Heart right ventricle (tissue), 16 donors: ENCODE measurements at regions not wholly inside any gene's neighbourhood (a gene's known extent, or its start where the extent isn't known, plus 50 kb on each side); places are given as distances from the start of the nearest gene placed in this dataset.

Source experiments
- ATAC-seq, 8 donors: fragments of 200-7000 bp; cut with Tn5 transposase; one replicate each; pipeline ENCODE4 v1.9.1; 2020; ENCODE audit warnings: mild to moderate bottlenecking in 8 of 8, moderate library complexity in 8 of 8, moderate number of reproducible peaks in 1 of 8
- DNase-seq, 2 donors: peaks; one replicate each; pipeline ENCODE4 v3.0.0-alpha.2; 2020
- H3K27ac ChIP-seq, 10 donors: fragments of 200-600 bp; sonication (generic) in 2 of 10; one replicate each; pipeline versions ENCODE4 v1.5.0 to v1.8.0; 2020 to 2022; ENCODE audit warnings: mild to moderate bottlenecking in 3 of 10
- H3K27me3 ChIP-seq, 7 donors: fragments of 200-600 bp; one replicate each; pipeline ENCODE4 v1.8.0; 2021 to 2022; ENCODE audit warnings: mild to moderate bottlenecking in 2 of 7
- H3K36me3 ChIP-seq, 9 donors: fragments of 200-600 bp; sonication (generic) in 1 of 9; one replicate each; pipeline versions ENCODE4 v1.5.0 to v1.8.0; 2020 to 2022; ENCODE audit warnings: mild to moderate bottlenecking in 2 of 9
- H3K4me1 ChIP-seq, 9 donors: fragments of 200-600 bp; sonication (generic) in 1 of 9; one replicate each; pipeline versions ENCODE4 v1.5.0 to v1.8.0; 2020 to 2022; ENCODE audit warnings: mild to moderate bottlenecking in 4 of 9
- H3K4me3 ChIP-seq, 10 donors: fragments of 200-600 bp; sonication (generic) in 2 of 10; one replicate each; pipeline versions ENCODE4 v1.5.0 to v1.8.0; 2020 to 2022; ENCODE audit warnings: mild to moderate bottlenecking in 7 of 10, moderate library complexity in 2 of 10
- H3K9me3 ChIP-seq, 11 donors: fragments of 200-600 bp in 10 of 11; sonication (generic) in 2 of 11; one replicate each; pipeline versions ENCODE4 v1.5.0 to v1.8.0; 2013 to 2022; ENCODE audit warnings: mild to moderate bottlenecking in 2 of 11, control low read depth in 1 of 11, moderate library complexity in 1 of 11
- CTCF ChIP-seq, 9 donors: fragments of 200-600 bp; sonication (generic) in 2 of 9; IDR thresholded peaks; one replicate each; pipeline versions ENCODE4 v1.5.0 to v1.8.0; 2021 to 2022; ENCODE audit warnings: antibody characterized with exemption in 9 of 9, mild to moderate bottlenecking in 5 of 9, moderate library complexity in 1 of 9
- WGBS, 2 donors: extraction: QIAGEN DNeasy Blood & Tissue Kit; methylation state at CpG; one replicate each; pipeline ENCODE4 v1.1.7; 2013; ENCODE audit warnings: inconsistent platforms in 1 of 2; 5-methylcytosine and 5-hydroxymethylcytosine counted together
- intact Hi-C, 10 donors: fragments of 100-400 bp; cut with DNase I; formaldehyde crosslinking; loops; one replicate each; pipeline versions ENCODE4 v1.11.1 to v1.14.2; 2022
- donor health status: Arrhythmogenic right ventricular cardiomyopathy.
- donor health status: ischemic (EF 13 %, LVEDD 7.1; RV severe dilation, severe dysfunction).
- donor health status: healthy with polysubstance abuse.
- donor health status: DM: no; HTN: yes; CAD: no.
- donor health status: DM: no; HTN: no; CAD: no.
- donor health status: ischemic (EF 25% LVEDD 6.9; RV normal size, moderate dysfunction).
- donor health status: ischemic (EF 25% LVEDD 5.7; RV mildly dilated, moderate dysfunction).
- donor health status: healthy.
- donor health status: DM: yes; HTN: yes; CAD: no.
- donor health status: Ischemic cardiomyopathy.
- donor health status: ischemic (EF 35%, LVEDD 5.7; RV mildly dilated, moderate dysfunction).
- donor health status: nonischemic (EF 11% LVEDD 7.7; RV severe dilation, severe dysfunction).
- donor health status: DM: yes; HTN: yes; CAD: no.
- donor health status: PGD.
- donor health status: ischemic (EF 29% LVEDD 5.4; RV normal size, mild dysfunction).
- donor health status: nonischemic (EF 23%, LVEDD 6.1; RV moderate dilation, normal function).

- no peak for ATAC-seq
- no peaks in the 10 kb centered on the region for H3K27me3 ChIP-seq
- H3K4me3 ChIP-seq, result no peak overlapping the region
- H3K27ac ChIP-seq, result no peak overlapping the region
- H3K36me3 ChIP-seq, result no peaks in the 10 kb centered on the region
- no peak for DNase-seq
- TF ChIP-seq CTCF (IDR thresholded peaks at IDR 0.05), result no peak
- peaks cover 0 to 4% (median 0%) of the 10 kb centered on the region in 11 donors for H3K9me3 ChIP-seq
- WGBS, 2 donors, result 74 to 79% methylated on average over 2 of the region's 2 CpGs
- intact Hi-C loops, result loop anchor here in 1 of 10 donors (10.0 kb wide), 1 partner anchor 506 kb away; no protein-coding TSS in a partner anchor
- H3K4me1 ChIP-seq, result peaks cover 0 to 9% (median 0%) of the 10 kb centered on the region in 9 donors
Measured at GRCh38 chr5:152331006-152331405, 74.1 kb downstream of the NMUR2 start.

- DNase-seq, result no peak
- intact Hi-C loops, result loop anchor here in 1 of 10 donors (10.0 kb wide), 1 partner anchor 505 kb away; no protein-coding TSS in a partner anchor
- TF ChIP-seq CTCF (IDR thresholded peaks at IDR 0.05), result no peak
- H3K4me1 ChIP-seq, result peaks cover 0 to 9% (median 0%) of the 10 kb centered on the region in 9 donors
- peak overlapping the region in 8 of 10 donors; percentile 6 to 66 (median 50) for H3K27ac ChIP-seq
- peaks cover 0 to 5% (median 0%) of the 10 kb centered on the region in 11 donors for H3K9me3 ChIP-seq
- no peak overlapping the region for H3K4me3 ChIP-seq
- ATAC-seq, result peak in 4 of 8 donors; percentile 30 to 61 (median 56)
- WGBS, 2 donors, result 71 to 72% methylated on average over 5 of the region's 5 CpGs
- no peaks in the 10 kb centered on the region for H3K27me3 ChIP-seq
- H3K36me3 ChIP-seq, result no peaks in the 10 kb centered on the region
Measured at GRCh38 chr5:152329761-152330283, 75.3 kb downstream of the NMUR2 start.

GRCh38 chr5:152329207-152329606 lies 75.9 kb downstream of the NMUR2 start:
- TF ChIP-seq CTCF (IDR thresholded peaks at IDR 0.05), result no peak
- peak overlapping the region in 8 of 10 donors; percentile 6 to 66 (median 50) for H3K27ac ChIP-seq
- peaks cover 0 to 9% (median 0%) of the 10 kb centered on the region in 9 donors for H3K4me1 ChIP-seq
- intact Hi-C loops, result no loop called here
- ATAC-seq, result peak; percentile 11 to 96 (median 79)
- H3K4me3 ChIP-seq, result no peak overlapping the region
- no peak for DNase-seq
- no peaks in the 10 kb centered on the region for H3K36me3 ChIP-seq
- WGBS, 2 donors, result 30 to 33% methylated on average over 5 of the region's 5 CpGs
- H3K27me3 ChIP-seq, result no peaks in the 10 kb centered on the region
- peaks cover 0 to 11% (median 0%) of the 10 kb centered on the region in 11 donors for H3K9me3 ChIP-seq

GRCh38 chr5:152315942-152316341 lies 89.1 kb downstream of the NMUR2 start:
- TF ChIP-seq CTCF (IDR thresholded peaks at IDR 0.05), result no peak

More at GRCh38 chr5:152315942-152316341, 89.1 kb downstream of the NMUR2 start:
- no peak overlapping the region for H3K27ac ChIP-seq
- no peaks in the 10 kb centered on the region for H3K36me3 ChIP-seq
- DNase-seq (no peak), ATAC-seq (no peak)
- intact Hi-C loops, result no loop called here
- H3K4me1 ChIP-seq, result no peaks in the 10 kb centered on the region
- 84 to 87% methylated on average over 4 of the region's 4 CpGs for WGBS, 2 donors
- H3K9me3 ChIP-seq, result no peaks in the 10 kb centered on the region
- peaks cover 0 to 3% (median 0%) of the 10 kb centered on the region in 7 donors for H3K27me3 ChIP-seq
- H3K4me3 ChIP-seq, result no peak overlapping the region
